ENCODE measurements at regions not wholly inside any gene's neighbourhood (a gene's known extent, or its start where the extent isn't known, plus 50 kb on each side); places are given as distances from the start of the nearest gene placed in this dataset.

DNA sequence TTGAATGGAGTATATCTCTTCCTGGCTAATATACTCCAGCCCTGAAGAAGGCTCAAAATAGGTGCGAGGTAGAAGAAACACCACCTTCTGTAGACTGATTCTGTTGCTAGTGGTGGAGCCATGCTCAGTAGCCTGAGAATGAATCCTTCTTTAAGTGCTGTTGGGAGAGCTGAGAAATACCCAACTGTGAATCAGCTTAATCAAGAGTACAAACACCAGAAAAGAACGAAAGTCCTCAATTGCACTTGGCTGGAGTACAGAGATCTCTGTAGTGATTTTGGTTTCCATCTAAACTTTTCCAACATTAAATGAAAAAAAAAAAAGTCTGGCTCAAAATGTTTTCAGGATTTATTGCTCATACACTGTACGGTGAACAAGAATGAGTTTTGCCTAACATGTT, 619.1 kb downstream of the METTL15 start:
- no peak overlapping the region for H3K4me3 ChIP-seq
- H3K9me3 ChIP-seq: no peaks in the 10 kb centered on the region
- intact Hi-C loops (cut with DNase I; ENCODE audit: low total_unique reads): no loop called here
- TF ChIP-seq POLR2A (IDR thresholded peaks at IDR 0.05): no peak
- TF ChIP-seq, protein P1, sequence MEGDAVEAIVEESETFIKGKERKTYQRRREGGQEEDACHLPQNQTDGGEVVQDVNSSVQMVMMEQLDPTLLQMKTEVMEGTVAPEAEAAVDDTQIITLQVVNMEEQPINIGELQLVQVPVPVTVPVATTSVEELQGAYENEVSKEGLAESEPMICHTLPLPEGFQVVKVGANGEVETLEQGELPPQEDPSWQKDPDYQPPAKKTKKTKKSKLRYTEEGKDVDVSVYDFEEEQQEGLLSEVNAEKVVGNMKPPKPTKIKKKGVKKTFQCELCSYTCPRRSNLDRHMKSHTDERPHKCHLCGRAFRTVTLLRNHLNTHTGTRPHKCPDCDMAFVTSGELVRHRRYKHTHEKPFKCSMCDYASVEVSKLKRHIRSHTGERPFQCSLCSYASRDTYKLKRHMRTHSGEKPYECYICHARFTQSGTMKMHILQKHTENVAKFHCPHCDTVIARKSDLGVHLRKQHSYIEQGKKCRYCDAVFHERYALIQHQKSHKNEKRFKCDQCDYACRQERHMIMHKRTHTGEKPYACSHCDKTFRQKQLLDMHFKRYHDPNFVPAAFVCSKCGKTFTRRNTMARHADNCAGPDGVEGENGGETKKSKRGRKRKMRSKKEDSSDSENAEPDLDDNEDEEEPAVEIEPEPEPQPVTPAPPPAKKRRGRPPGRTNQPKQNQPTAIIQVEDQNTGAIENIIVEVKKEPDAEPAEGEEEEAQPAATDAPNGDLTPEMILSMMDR (IDR thresholded peaks at IDR 0.05): no peak
- no peak overlapping the region for H3K27ac ChIP-seq
- H3K27me3 ChIP-seq: no peaks in the 10 kb centered on the region
- H3K36me3 ChIP-seq (ENCODE audit: low read depth, missing control alignments): no peaks in the 10 kb centered on the region
- H3K4me1 ChIP-seq: no peaks in the 10 kb centered on the region
- 61 to 84% methylated on average over 3 of the region's 3 CpGs for WGBS, 2 donors
- DNase-seq: no peak

- WGBS, 2 donors: 63 to 80% methylated on average over 1 of the region's 1 CpG
- no peak overlapping the region for H3K27ac ChIP-seq
- H3K4me1 ChIP-seq: no peaks in the 10 kb centered on the region
- intact Hi-C loops (cut with DNase I; ENCODE audit: low total_unique reads): no loop called here
- no peaks in the 10 kb centered on the region for H3K27me3 ChIP-seq
- H3K36me3 ChIP-seq (ENCODE audit: low read depth, missing control alignments): no peaks in the 10 kb centered on the region
- no peaks in the 10 kb centered on the region for H3K9me3 ChIP-seq
- no peak overlapping the region for H3K4me3 ChIP-seq
- TF ChIP-seq, protein P1 (IDR thresholded peaks at IDR 0.05): no peak
- no peak for TF ChIP-seq POLR2A (IDR thresholded peaks at IDR 0.05)
- no peak for DNase-seq
Measured at GRCh38 chr11:28726432-28726831, 618.2 kb downstream of the METTL15 start.

GRCh38 chr11:28715726-28716125, 607.5 kb downstream of the METTL15 start:
- H3K27me3 ChIP-seq: no peaks in the 10 kb centered on the region
- intact Hi-C loops (cut with DNase I; ENCODE audit: low total_unique reads): no loop called here
- TF ChIP-seq, protein P1 (IDR thresholded peaks at IDR 0.05): no peak
- TF ChIP-seq POLR2A (IDR thresholded peaks at IDR 0.05): no peak
- H3K9me3 ChIP-seq: no peaks in the 10 kb centered on the region
- no peaks in the 10 kb centered on the region for H3K36me3 ChIP-seq (ENCODE audit: low read depth, missing control alignments)
- no peaks in the 10 kb centered on the region for H3K4me1 ChIP-seq
- H3K27ac ChIP-seq: no peak overlapping the region
- H3K4me3 ChIP-seq: no peak overlapping the region
- no peak for DNase-seq
- WGBS, 2 donors: 68 to 82% methylated on average over 4 of the region's 4 CpGs

- Histone ChIP-seq H3K4me3 (no peak overlapping the region), H3K27me3 (no peaks in the 10 kb centered on the region), H3K4me1 (no peaks in the 10 kb centered on the region), H3K9me3 (no peaks in the 10 kb centered on the region), H3K27ac (no peak overlapping the region), H3K36me3 (ENCODE audit: low read depth, missing control alignments) (no peaks in the 10 kb centered on the region)
- no peak for DNase-seq
- 64 to 76% methylated on average over 2 of the region's 2 CpGs for WGBS, 2 donors
- TF ChIP-seq POLR2A (IDR thresholded peaks at IDR 0.05): no peak
- TF ChIP-seq, protein P1 (IDR thresholded peaks at IDR 0.05): no peak
- intact Hi-C loops (cut with DNase I; ENCODE audit: low total_unique reads): no loop called here
Measured at GRCh38 chr11:28713850-28714249, 605.7 kb downstream of the METTL15 start.

- no peak for TF ChIP-seq POLR2A (IDR thresholded peaks at IDR 0.05)
- TF ChIP-seq, protein P1 (IDR thresholded peaks at IDR 0.05): no peak
Measured at GRCh38 chr11:28708075-28708474, 599.9 kb downstream of the METTL15 start.

More at GRCh38 chr11:28708075-28708474, 599.9 kb downstream of the METTL15 start:
- Histone ChIP-seq H3K36me3 (ENCODE audit: low read depth, missing control alignments) (no peaks in the 10 kb centered on the region), H3K4me1 (no peaks in the 10 kb centered on the region), H3K9me3 (no peaks in the 10 kb centered on the region), H3K27me3 (no peaks in the 10 kb centered on the region), H3K27ac (no peak overlapping the region), H3K4me3 (no peak overlapping the region)
- 66 to 73% methylated on average over 2 of the region's 2 CpGs for WGBS, 2 donors
- intact Hi-C loops (cut with DNase I; ENCODE audit: low total_unique reads): no loop called here
- DNase-seq: no peak
